A673 (cell line): ENCODE measurements at regions not wholly inside any gene's neighbourhood (a gene's known extent, or its start where the extent isn't known, plus 50 kb on each side); places are given as distances from the start of the nearest gene placed in this dataset.

ENCODE experiments used
- BruUV-seq: library from RNA; stranded (reverse); fragments of 400-500 nt; replicated peaks from 2 replicates; lab custom pipeline; 2021; lab: Mats Ljungman, UMichigan
- CTCF ChIA-PET: fragments of 300-600 bp; sonication (Branson Sonifier 250); formaldehyde crosslinking; loops from one replicate; lab custom pipeline; 2022; ENCODE audit warnings: antibody characterized with exemption; lab: Charles Lee
- POLR2A ChIA-PET: fragments of 300-600 bp; sonication (Branson Sonifier 250); formaldehyde crosslinking; loops from one replicate; lab custom pipeline; 2022; ENCODE audit warnings: antibody characterized with exemption; ENCODE audit not compliant: low non-redundant PET; lab: Charles Lee
- DNase-seq: peaks from one replicate; pipeline ENCODE4 v3.0.0-alpha.2; 2015; ENCODE audit warnings: low spot score
- H3K27ac ChIP-seq: fragments of 200-600 bp; sonication (generic); 2 replicates; pipeline ENCODE4 v1.5.1; 2016; ENCODE audit warnings: mixed run types, low read depth, mild to moderate bottlenecking, mixed read lengths, antibody characterized with exemption, low read length; ENCODE audit not compliant: poor library complexity, severe bottlenecking
- H3K27me3 ChIP-seq: fragments of 200-600 bp; sonication (generic); replicated peaks from 2 replicates; pipeline ENCODE4 v1.6.1; 2017; ENCODE audit warnings: mixed run types, low read depth, mild to moderate bottlenecking, mixed read lengths, antibody characterized with exemption, low read length; ENCODE audit not compliant: insufficient read depth, poor library complexity
- H3K36me3 ChIP-seq: fragments of 200-600 bp; sonication (generic); 2 replicates; pipeline ENCODE4 v1.6.1; 2016; ENCODE audit warnings: mixed run types, mild to moderate bottlenecking, mixed read lengths, antibody characterized with exemption, low read length; ENCODE audit not compliant: insufficient read depth, poor library complexity, severe bottlenecking
- H3K4me1 ChIP-seq: fragments of 200-600 bp; sonication (generic); 2 replicates; pipeline ENCODE4 v1.6.1; 2017; ENCODE audit warnings: mixed run types, mild to moderate bottlenecking, mixed read lengths, antibody characterized with exemption, low read length; ENCODE audit not compliant: insufficient read depth, poor library complexity, severe bottlenecking
- H3K4me3 ChIP-seq: fragments of 200-600 bp; sonication (generic); 2 replicates; pipeline ENCODE4 v1.5.1; 2016; ENCODE audit warnings: low read depth, mixed run types, mild to moderate bottlenecking, mixed read lengths, low read length; ENCODE audit not compliant: poor library complexity, severe bottlenecking
- H3K9me3 ChIP-seq: fragments of 200-600 bp; sonication (generic); 2 replicates; pipeline ENCODE4 v1.6.1; 2016; ENCODE audit warnings: mixed run types, low read depth, mild to moderate bottlenecking, mixed read lengths, antibody characterized with exemption, low read length; ENCODE audit not compliant: poor library complexity, severe bottlenecking
- CTCF ChIP-seq: fragments of 300-800, 200-600 bp; sonication (generic); conservative IDR thresholded peaks from 2 replicates; pipeline ENCODE4 v1.5.1; 2017; ENCODE audit warnings: low read depth, mild to moderate bottlenecking, antibody characterized with exemption, low read length, moderate library complexity, mixed read lengths
- EZH2 ChIP-seq: fragments of 200-600 bp; sonication (generic); IDR thresholded peaks from 2 replicates; pipeline ENCODE4 v1.6.1; 2017; ENCODE audit warnings: borderline replicate concordance, low read depth, mild to moderate bottlenecking, mixed read lengths, antibody characterized with exemption, low read length; ENCODE audit not compliant: poor library complexity, severe bottlenecking
- intact Hi-C: fragments of 100-400 bp; cut with micrococcal nuclease; formaldehyde crosslinking; loops from one replicate; pipeline ENCODE4 v1.10.0; 2022; ENCODE audit not compliant: unreplicated experiment

- CTCF ChIA-PET = no interaction called here
These were observed 1432.0 kb upstream of the GOT2 start for GRCh38 chr16:60166111-60166510.

GRCh38 chr16:60151987-60152386 lies 1417.9 kb upstream of the GOT2 start:
- intact Hi-C loops = no loop called here
- BruUV-seq = no TSS peak
- H3K9me3 ChIP-seq = peaks cover 2% of the 10 kb centered on the region
- no peak overlapping the region for H3K27ac ChIP-seq
- no peaks in the 10 kb centered on the region for H3K4me1 ChIP-seq
- H3K27me3 ChIP-seq = no peaks in the 10 kb centered on the region
- no peak for TF ChIP-seq CTCF
- ChIA-PET CTCF (no interaction called here), POLR2A (no interaction called here)
- H3K4me3 ChIP-seq = no peak overlapping the region
- DNase-seq = no peak
- H3K36me3 ChIP-seq = no peaks in the 10 kb centered on the region

More at GRCh38 chr16:60166111-60166510, 1432.0 kb upstream of the GOT2 start:
- no peaks in the 10 kb centered on the region for H3K36me3 ChIP-seq
- POLR2A ChIA-PET = no interaction called here
- intact Hi-C loops = no loop called here
- no peaks in the 10 kb centered on the region for H3K4me1 ChIP-seq
- no peaks in the 10 kb centered on the region for H3K27me3 ChIP-seq
- H3K27ac ChIP-seq = no peak overlapping the region
- H3K4me3 ChIP-seq = no peak overlapping the region
- BruUV-seq = no TSS peak
- no peak for TF ChIP-seq EZH2
- TF ChIP-seq CTCF = no peak
- no peak for DNase-seq
- no peaks in the 10 kb centered on the region for H3K9me3 ChIP-seq

GRCh38 chr16:60150907-60151306 lies 1416.8 kb upstream of the GOT2 start:
- TF ChIP-seq EZH2 (no peak), CTCF (no peak)
- DNase-seq = no peak
- H3K9me3 ChIP-seq = peaks cover 2% of the 10 kb centered on the region
- BruUV-seq = no TSS peak
- H3K27ac ChIP-seq = no peak overlapping the region
- ChIA-PET POLR2A (no interaction called here), CTCF (no interaction called here)
- no peaks in the 10 kb centered on the region for H3K36me3 ChIP-seq
- intact Hi-C loops = no loop called here
- H3K4me1 ChIP-seq = no peaks in the 10 kb centered on the region
- H3K27me3 ChIP-seq = no peaks in the 10 kb centered on the region
- H3K4me3 ChIP-seq = no peak overlapping the region
